Ovary (tissue), 7 donors: ENCODE measurements at regions not wholly inside any gene's neighbourhood (a gene's known extent, or its start where the extent isn't known, plus 50 kb on each side); places are given as distances from the start of the nearest gene placed in this dataset.

Experiments
- DNase-seq, 5 donors: peaks; one replicate each; pipeline ENCODE4 v3.0.0-alpha.2; 2019 to 2020
- H3K27ac ChIP-seq, 2 donors: fragments of 200-600 bp; one replicate each; pipeline versions ENCODE4 v1.5.1 to v1.8.0; 2019 to 2022
- H3K27me3 ChIP-seq: fragments of 200-600 bp; one replicate; pipeline ENCODE4 v1.8.0; 2022
- H3K36me3 ChIP-seq: fragments of 200-600 bp; sonication (generic); one replicate; pipeline ENCODE4 v1.5.1; 2019
- H3K4me1 ChIP-seq: one replicate; pipeline ENCODE4 v1.8.1; 2013; ENCODE audit warnings: mild to moderate bottlenecking, moderate library complexity; ENCODE audit not compliant: insufficient read depth
- H3K4me3 ChIP-seq: fragments of 200-600 bp; sonication (generic); one replicate; pipeline ENCODE4 v1.5.1; 2017
- H3K9me3 ChIP-seq, 2 donors: fragments of 200-600 bp in 1 of 2; sonication (generic) in 1 of 2; one replicate each; pipeline versions ENCODE4 v1.5.1 to v1.8.1; 2013 to 2019; ENCODE audit warnings: mild to moderate bottlenecking in 1 of 2, moderate library complexity in 1 of 2
- EP300 ChIP-seq: sonication (generic); formaldehyde crosslinking; IDR thresholded peaks from one replicate; pipeline ENCODE4 v1.6.1; 2017; ENCODE audit warnings: antibody characterized with exemption
- POLR2A ChIP-seq: fragments of 450-650 bp; IDR thresholded peaks from one replicate; pipeline ENCODE4 v1.6.1; 2017; ENCODE audit warnings: antibody characterized with exemption, mild to moderate bottlenecking, moderate library complexity
- WGBS, 3 donors: extraction: QIAGEN DNeasy Blood & Tissue Kit in 1 of 3; methylation state at CpG; one replicate each; pipeline versions ENCODE4 v1.1.5 to v1.1.7; 2013 to 2017; 5-methylcytosine and 5-hydroxymethylcytosine counted together
- intact Hi-C, 4 donors: fragments of 100-400 bp; cut with DNase I; formaldehyde crosslinking; loops; one replicate each; pipeline versions ENCODE4 v1.11.0 to v1.15.1; 2022 to 2023
- TF ChIP-seq, protein P1 (sequence below), 3 donors: fragments of 450-650 bp in 2 of 3; fragments of 200-600 bp in 1 of 3; IDR thresholded peaks; one replicate each; pipeline versions ENCODE4 v1.5.1 to v1.8.0; 2016 to 2022; ENCODE audit warnings: antibody characterized with exemption in 3 of 3, mild to moderate bottlenecking in 1 of 3
- donor health status: DM: no; HTN: no; CAD: no; lungs with moderate emphysema.
- donor health status: DM: no; HTN: no; CAD: no.
- donor health status: Bipolar disorder and iron deficiency.
- donor health status: DM: no; HTN: no; CAD: no.
- donor health status: DM: yes; HTN: yes; CAD: no.

DNA sequence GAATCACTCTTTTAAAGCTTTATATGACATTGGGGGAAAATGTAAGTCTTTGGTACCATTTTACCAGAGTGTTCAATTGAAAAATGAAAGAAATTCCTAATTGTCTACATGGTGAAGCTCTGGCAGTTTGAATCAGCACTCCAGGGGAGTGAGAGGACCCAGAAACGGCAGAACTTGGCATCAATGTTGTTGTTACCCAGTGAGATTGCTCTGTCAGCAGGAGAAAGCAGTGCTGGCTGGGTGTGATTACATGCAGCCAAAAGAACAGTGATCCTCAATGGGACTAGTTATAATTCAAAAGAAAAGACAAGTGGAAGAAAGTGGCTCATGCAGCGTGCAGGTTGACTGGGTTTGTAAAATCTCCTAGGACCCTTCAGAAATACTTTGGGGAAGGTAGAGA is 206.4 kb downstream of the PTPRC start:
- Histone ChIP-seq H3K36me3 (no peaks in the 10 kb centered on the region), H3K27ac (no peak overlapping the region), H3K4me3 (no peak overlapping the region), H3K4me1 (no peaks in the 10 kb centered on the region), H3K9me3 (no peaks in the 10 kb centered on the region), H3K27me3 (no peaks in the 10 kb centered on the region)
- intact Hi-C loops, result no loop called here
- 57 to 72% (median 59%) methylated on average over 2 of the region's 2 CpGs for WGBS, 3 donors
- TF ChIP-seq, protein P1, sequence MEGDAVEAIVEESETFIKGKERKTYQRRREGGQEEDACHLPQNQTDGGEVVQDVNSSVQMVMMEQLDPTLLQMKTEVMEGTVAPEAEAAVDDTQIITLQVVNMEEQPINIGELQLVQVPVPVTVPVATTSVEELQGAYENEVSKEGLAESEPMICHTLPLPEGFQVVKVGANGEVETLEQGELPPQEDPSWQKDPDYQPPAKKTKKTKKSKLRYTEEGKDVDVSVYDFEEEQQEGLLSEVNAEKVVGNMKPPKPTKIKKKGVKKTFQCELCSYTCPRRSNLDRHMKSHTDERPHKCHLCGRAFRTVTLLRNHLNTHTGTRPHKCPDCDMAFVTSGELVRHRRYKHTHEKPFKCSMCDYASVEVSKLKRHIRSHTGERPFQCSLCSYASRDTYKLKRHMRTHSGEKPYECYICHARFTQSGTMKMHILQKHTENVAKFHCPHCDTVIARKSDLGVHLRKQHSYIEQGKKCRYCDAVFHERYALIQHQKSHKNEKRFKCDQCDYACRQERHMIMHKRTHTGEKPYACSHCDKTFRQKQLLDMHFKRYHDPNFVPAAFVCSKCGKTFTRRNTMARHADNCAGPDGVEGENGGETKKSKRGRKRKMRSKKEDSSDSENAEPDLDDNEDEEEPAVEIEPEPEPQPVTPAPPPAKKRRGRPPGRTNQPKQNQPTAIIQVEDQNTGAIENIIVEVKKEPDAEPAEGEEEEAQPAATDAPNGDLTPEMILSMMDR (IDR thresholded peaks at IDR 0.05), result no peak
- TF ChIP-seq POLR2A (no peak), EP300 (no peak)
- DNase-seq, result no peak

DNA sequence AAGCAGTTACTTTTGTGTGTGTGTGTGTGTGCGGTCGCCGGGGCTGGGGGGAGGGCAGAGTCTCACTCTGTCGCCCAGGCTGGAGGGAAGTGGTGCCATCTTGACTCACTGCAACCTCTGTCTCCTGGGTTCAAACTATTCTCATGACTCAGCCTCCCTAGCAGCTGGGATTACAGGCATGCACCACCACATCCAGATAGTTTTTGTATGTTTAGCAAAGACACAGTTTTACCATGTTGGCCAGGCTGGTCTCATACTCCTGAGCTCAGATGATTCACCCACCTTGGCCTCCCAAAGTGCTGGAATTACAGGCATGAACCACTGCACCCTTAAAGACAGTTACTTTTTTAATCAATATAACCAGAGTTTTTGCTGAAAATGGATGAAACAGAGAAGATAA is 207.0 kb downstream of the PTPRC start:
- intact Hi-C loops, result no loop called here
- Histone ChIP-seq H3K27ac (no peak overlapping the region), H3K9me3 (no peaks in the 10 kb centered on the region), H3K4me1 (no peaks in the 10 kb centered on the region), H3K36me3 (no peaks in the 10 kb centered on the region), H3K27me3 (no peaks in the 10 kb centered on the region), H3K4me3 (no peak overlapping the region)
- no peak for DNase-seq
- TF ChIP-seq EP300, result no peak
- WGBS, 3 donors, result 71 to 84% (median 83%) methylated on average over 4 of the region's 4 CpGs

DNA sequence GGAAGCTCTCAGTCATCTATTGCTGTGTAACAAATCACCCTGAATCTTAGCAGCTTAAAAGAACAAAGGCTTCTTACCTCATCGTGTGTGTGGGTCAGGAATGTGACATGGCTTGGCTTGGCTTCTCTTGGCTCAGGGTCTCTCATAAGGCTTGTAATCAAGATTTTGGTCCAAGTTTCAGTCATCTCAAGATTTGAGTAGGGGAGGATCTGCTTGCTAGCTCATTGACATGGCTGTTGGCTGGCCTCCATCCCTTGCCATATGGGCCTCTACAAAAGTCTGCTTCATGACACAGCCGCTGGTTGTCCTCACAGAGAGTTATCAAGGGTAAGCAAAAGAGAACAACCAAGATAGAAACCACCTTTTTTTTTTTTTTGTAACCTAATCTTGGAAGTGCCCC is 207.7 kb downstream of the PTPRC start:
- no peaks in the 10 kb centered on the region for H3K36me3 ChIP-seq
- H3K9me3 ChIP-seq, result no peaks in the 10 kb centered on the region
- no peaks in the 10 kb centered on the region for H3K27me3 ChIP-seq
- intact Hi-C loops, result no loop called here
- no peak for TF ChIP-seq POLR2A
- TF ChIP-seq, protein P1 (IDR thresholded peaks at IDR 0.05), result no peak
- TF ChIP-seq EP300, result no peak
- WGBS, 3 donors, result 56 to 75% (median 69%) methylated on average over 2 of the region's 2 CpGs
- no peak for DNase-seq
- H3K27ac ChIP-seq, result no peak overlapping the region
- no peak overlapping the region for H3K4me3 ChIP-seq
- H3K4me1 ChIP-seq, result no peaks in the 10 kb centered on the region

DNA sequence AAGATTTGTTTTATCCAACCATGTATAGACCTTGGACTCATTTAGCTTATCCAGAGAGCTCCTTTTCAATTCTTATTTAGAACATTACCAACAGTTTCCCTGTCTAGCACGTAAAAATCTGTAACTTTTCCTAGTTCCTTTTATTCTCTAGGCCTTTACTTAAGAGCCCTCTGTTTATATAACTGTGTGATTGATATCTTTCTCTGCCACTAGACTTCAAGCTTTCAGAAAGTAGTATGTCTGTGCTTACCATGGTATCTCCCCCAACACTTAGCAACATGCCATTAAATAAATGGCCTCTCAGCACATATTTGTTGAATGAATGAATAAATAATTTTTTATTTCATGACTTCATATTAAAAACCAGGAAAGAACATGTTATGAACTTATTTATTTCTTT is 209.4 kb downstream of the PTPRC start:
- Histone ChIP-seq H3K27me3 (no peaks in the 10 kb centered on the region), H3K4me1 (no peaks in the 10 kb centered on the region), H3K36me3 (no peaks in the 10 kb centered on the region), H3K9me3 (no peaks in the 10 kb centered on the region), H3K27ac (no peak overlapping the region), H3K4me3 (no peak overlapping the region)
- WGBS, 3 donors, result 91 to 98% (median 95%) methylated on average over 1 of the region's 1 CpG
- no peak for TF ChIP-seq EP300
- no peak for TF ChIP-seq POLR2A
- TF ChIP-seq, protein P1 (IDR thresholded peaks at IDR 0.05), result no peak
- intact Hi-C loops, result no loop called here
- no peak for DNase-seq

DNA sequence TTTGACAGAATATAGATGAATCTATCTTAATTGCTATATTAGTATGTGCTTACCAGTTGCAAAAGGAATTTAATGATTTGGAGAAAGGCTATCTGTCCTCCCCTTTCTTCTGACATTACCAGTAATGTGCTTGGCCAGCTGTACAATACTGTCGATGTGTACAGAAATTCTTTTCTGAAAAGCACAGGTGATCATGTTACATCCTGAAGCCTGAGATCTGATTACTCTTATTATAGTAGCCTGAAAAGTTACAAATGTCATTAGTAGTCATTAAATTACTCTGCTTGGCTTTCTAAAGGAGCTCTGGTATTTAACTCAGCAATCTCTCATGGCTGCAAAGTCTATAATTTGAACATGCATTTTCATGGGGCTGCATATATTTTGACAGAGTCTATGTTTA is 209.8 kb downstream of the PTPRC start:
- no peak for DNase-seq
- intact Hi-C loops, result no loop called here
- no peak overlapping the region for H3K27ac ChIP-seq
- 27 to 51% (median 39%) methylated on average over 1 of the region's 1 CpG for WGBS, 3 donors
- H3K9me3 ChIP-seq, result no peaks in the 10 kb centered on the region
- no peaks in the 10 kb centered on the region for H3K36me3 ChIP-seq
- H3K4me1 ChIP-seq, result no peaks in the 10 kb centered on the region
- H3K27me3 ChIP-seq, result no peaks in the 10 kb centered on the region
- TF ChIP-seq EP300, result no peak
- no peak for TF ChIP-seq POLR2A
- TF ChIP-seq, protein P1 (IDR thresholded peaks at IDR 0.05), result no peak
- no peak overlapping the region for H3K4me3 ChIP-seq
